OCI-LY7 (cell line): ENCODE measurements at regions not wholly inside any gene's neighbourhood (a gene's known extent, or its start where the extent isn't known, plus 50 kb on each side); places are given as distances from the start of the nearest gene placed in this dataset.
"Not testable (repeated sequence)": the region's sequence is repeated elsewhere in the genome, so short reads cannot be mapped to it uniquely, and the experiment has no call there.

Source experiments
- BruUV-seq: library from RNA; stranded (reverse); fragments of 400-500 nt; replicated peaks from 2 replicates; lab custom pipeline; 2021; lab: Mats Ljungman, UMichigan
- CTCF ChIA-PET: fragments of 300-600 bp; sonication (Branson Sonifier 250); formaldehyde crosslinking; loops from one replicate; lab custom pipeline; 2022; ENCODE audit warnings: antibody characterized with exemption; ENCODE audit not compliant: unreplicated experiment; lab: Charles Lee
- POLR2A ChIA-PET: fragments of 300-600 bp; sonication (Branson Sonifier 250); formaldehyde crosslinking; loops from one replicate; lab custom pipeline; 2022; ENCODE audit warnings: antibody characterized with exemption; lab: Charles Lee
- DNase-seq: peaks from one replicate; pipeline ENCODE4 v3.0.0-alpha.2; 2015; ENCODE audit warnings: low spot score
- H2AFZ ChIP-seq: fragments of 200-600 bp; sonication (generic), shearing (Covaris generic); 2 replicates; pipeline ENCODE4 v1.6.1; 2014; ENCODE audit warnings: mild to moderate bottlenecking, antibody characterized with exemption, low read length, moderate library complexity
- H3K27ac ChIP-seq: fragments of 200-600 bp; sonication (generic); 2 replicates; pipeline ENCODE4 v1.5.1; 2014; ENCODE audit warnings: mixed run types, low read depth, mild to moderate bottlenecking, moderate library complexity, low read length, inconsistent platforms; ENCODE audit not compliant: poor library complexity, severe bottlenecking
- H3K36me3 ChIP-seq: fragments of 200-600 bp; sonication (generic); 2 replicates; pipeline ENCODE4 v1.6.1; 2014; ENCODE audit warnings: mild to moderate bottlenecking, antibody characterized with exemption, low read length, moderate library complexity, mixed read lengths; ENCODE audit not compliant: insufficient read depth
- H3K4me1 ChIP-seq: fragments of 200-600 bp; sonication (generic); 2 replicates; pipeline ENCODE4 v1.5.1; 2014; ENCODE audit warnings: mild to moderate bottlenecking, low read length; ENCODE audit not compliant: insufficient read depth, poor library complexity, severe bottlenecking
- H3K4me2 ChIP-seq: fragments of 200-600 bp; sonication (generic); 2 replicates; pipeline ENCODE4 v1.6.1; 2014; ENCODE audit warnings: mild to moderate bottlenecking, low read length
- H3K4me3 ChIP-seq: fragments of 200-600 bp; sonication (generic); 2 replicates; pipeline ENCODE4 v1.5.1; 2014; ENCODE audit warnings: mild to moderate bottlenecking, low read depth, low read length; ENCODE audit not compliant: poor library complexity, severe bottlenecking
- H3K79me2 ChIP-seq: fragments of 200-600 bp; sonication (generic); 2 replicates; pipeline ENCODE4 v1.6.1; 2016; ENCODE audit warnings: low read depth, mild to moderate bottlenecking, low read length, moderate library complexity, mixed read lengths; ENCODE audit not compliant: insufficient read depth
- H3K9me2 ChIP-seq: fragments of 200-600 bp; sonication (generic); 2 replicates; pipeline ENCODE4 v1.6.1; 2016; ENCODE audit warnings: mild to moderate bottlenecking, low read length, mixed read lengths; ENCODE audit not compliant: insufficient read depth
- H3K9me3 ChIP-seq: fragments of 200-600 bp; sonication (generic); 2 replicates; pipeline ENCODE4 v1.6.1; 2014; ENCODE audit warnings: mild to moderate bottlenecking, mixed run types, low read length, mixed read lengths
- H4K20me1 ChIP-seq: fragments of 200-600 bp; sonication (generic); 2 replicates; pipeline ENCODE4 v1.6.1; 2014; ENCODE audit warnings: mild to moderate bottlenecking, antibody characterized with exemption, low read length, moderate library complexity, mixed read lengths; ENCODE audit not compliant: insufficient read depth
- CTCF ChIP-seq: fragments of 200-600 bp; sonication (generic); conservative IDR thresholded peaks from 2 replicates; pipeline ENCODE4 v1.5.1; 2014; ENCODE audit warnings: mild to moderate bottlenecking, antibody characterized with exemption, low read length, moderate library complexity, mixed read lengths
- EZH2phosphoT487 ChIP-seq: fragments of 200-600 bp; sonication (generic); IDR thresholded peaks from 2 replicates; pipeline ENCODE4 v1.6.1; 2018; ENCODE audit warnings: low read depth, borderline replicate concordance, mild to moderate bottlenecking, mixed run types, antibody characterized with exemption, low read length, moderate library complexity, mixed read lengths
- intact Hi-C: fragments of 100-400 bp; cut with micrococcal nuclease; formaldehyde crosslinking; loops from one replicate; pipeline ENCODE4 v1.10.0; 2022; ENCODE audit not compliant: unreplicated experiment

DNA sequence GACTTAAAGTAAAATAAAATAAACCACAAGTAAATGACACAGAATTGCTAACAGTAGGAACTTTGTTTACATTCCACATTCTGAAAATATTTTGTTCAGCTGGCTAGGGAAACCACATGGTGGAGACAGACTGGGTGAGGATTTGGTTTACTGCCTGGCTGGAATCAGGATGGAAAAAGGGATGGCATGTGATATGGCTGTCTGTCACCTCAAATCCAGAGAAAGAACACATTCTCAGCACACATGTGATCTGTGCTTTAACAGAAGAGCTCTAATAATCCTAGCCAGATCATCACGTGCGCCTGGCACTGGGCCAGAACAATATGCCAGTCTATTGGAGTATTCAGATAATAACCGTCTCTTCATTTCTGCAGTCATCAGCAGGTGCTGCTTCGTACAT is 90.9 kb upstream of the PIP4K2A start:
- H3K79me2 ChIP-seq: no peaks in the 10 kb centered on the region
- no peaks in the 10 kb centered on the region for H3K4me1 ChIP-seq
- TF ChIP-seq EZH2phosphoT487 (no peak), CTCF (no peak)
- no peak overlapping the region for H3K4me2 ChIP-seq
- BruUV-seq: no TSS peak
- ChIA-PET CTCF (no interaction called here), POLR2A (no interaction called here)
- no peaks in the 10 kb centered on the region for H3K36me3 ChIP-seq
- DNase-seq: no peak
- no peak overlapping the region for H3K27ac ChIP-seq
- H2AFZ ChIP-seq: no peak overlapping the region
- H3K9me2 ChIP-seq: no peaks in the 10 kb centered on the region
- intact Hi-C loops: no loop called here
- no peaks in the 10 kb centered on the region for H3K9me3 ChIP-seq
- no peak overlapping the region for H3K4me3 ChIP-seq
- H4K20me1 ChIP-seq: no peaks in the 10 kb centered on the region

- no peaks in the 10 kb centered on the region for H3K36me3 ChIP-seq
- no peak overlapping the region for H3K4me2 ChIP-seq
- intact Hi-C loops: no loop called here
- no peaks in the 10 kb centered on the region for H3K9me3 ChIP-seq
- CTCF ChIA-PET: no interaction called here
- TF ChIP-seq EZH2phosphoT487: no peak
- no peak for TF ChIP-seq CTCF
- no peak for DNase-seq
- H4K20me1 ChIP-seq: no peaks in the 10 kb centered on the region
- H3K4me3 ChIP-seq: no peak overlapping the region
- no peak overlapping the region for H3K27ac ChIP-seq
- no peak overlapping the region for H2AFZ ChIP-seq
- no peaks in the 10 kb centered on the region for H3K4me1 ChIP-seq
- BruUV-seq: no TSS peak
- POLR2A ChIA-PET: no interaction called here
- no peaks in the 10 kb centered on the region for H3K9me2 ChIP-seq
- H3K79me2 ChIP-seq: no peaks in the 10 kb centered on the region
These were observed 89.0 kb upstream of the PIP4K2A start for GRCh38 chr10:22803261-22803885.

GRCh38 chr10:22801785-22802184 is 87.4 kb upstream of the PIP4K2A start:
- no peaks in the 10 kb centered on the region for H4K20me1 ChIP-seq
- H3K79me2 ChIP-seq: no peaks in the 10 kb centered on the region
- intact Hi-C loops: no loop called here
- H3K9me2 ChIP-seq: no peaks in the 10 kb centered on the region
- no peak overlapping the region for H3K4me2 ChIP-seq
- ChIA-PET POLR2A (interaction anchor here (0.9 to 1.0 kb wide), 2 partner anchors 9 to 23 kb away, joined by 3 read pairs; no protein-coding TSS in a partner anchor), CTCF (no interaction called here)
- H3K4me1 ChIP-seq: no peaks in the 10 kb centered on the region
- no TSS peak for BruUV-seq
- no peaks in the 10 kb centered on the region for H3K9me3 ChIP-seq
- H3K27ac ChIP-seq: no peak overlapping the region
- no peak for DNase-seq
- no peak overlapping the region for H3K4me3 ChIP-seq
- no peak for TF ChIP-seq EZH2phosphoT487
- no peak for TF ChIP-seq CTCF
- no peak overlapping the region for H2AFZ ChIP-seq
- H3K36me3 ChIP-seq: no peaks in the 10 kb centered on the region

DNA sequence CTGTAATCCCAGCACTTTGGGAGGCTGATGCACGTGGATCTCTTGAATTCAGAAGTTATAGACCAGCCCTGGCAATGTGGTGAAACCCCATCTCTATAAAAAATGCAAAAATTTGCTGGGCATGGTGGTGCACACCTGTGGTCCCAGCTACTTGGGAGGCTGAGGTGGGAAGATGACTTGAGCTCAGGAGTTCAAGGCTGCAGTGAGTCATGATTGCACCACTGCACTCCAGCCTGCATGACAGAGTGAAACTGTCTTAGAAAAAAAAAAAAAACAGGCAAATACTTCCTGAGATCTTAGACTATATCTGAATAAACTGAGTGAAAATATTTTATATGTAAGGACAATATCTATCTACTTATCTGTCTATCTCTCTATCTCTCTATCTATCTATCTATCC is 83.4 kb upstream of the PIP4K2A start:
- H3K79me2 ChIP-seq, intact Hi-C loops, H3K36me3 ChIP-seq, BruUV-seq, H3K4me3 ChIP-seq, DNase-seq, H3K27ac ChIP-seq, CTCF ChIA-PET, H3K9me2 ChIP-seq, H3K4me2 ChIP-seq, H4K20me1 ChIP-seq, H2AFZ ChIP-seq, H3K4me1 ChIP-seq, H3K9me3 ChIP-seq: not testable (repeated sequence)
- POLR2A ChIA-PET: interaction anchor here (0.7 kb wide), 1 partner anchor 484 kb away, joined by 8 read pairs; no protein-coding TSS in a partner anchor
